ENCODE measurements at regions not wholly inside any gene's neighbourhood (a gene's known extent, or its start where the extent isn't known, plus 50 kb on each side); places are given as distances from the start of the nearest gene placed in this dataset.
A peak's percentile ranks its signal among the peaks of the same experiment; 100 is the strongest.

DNA sequence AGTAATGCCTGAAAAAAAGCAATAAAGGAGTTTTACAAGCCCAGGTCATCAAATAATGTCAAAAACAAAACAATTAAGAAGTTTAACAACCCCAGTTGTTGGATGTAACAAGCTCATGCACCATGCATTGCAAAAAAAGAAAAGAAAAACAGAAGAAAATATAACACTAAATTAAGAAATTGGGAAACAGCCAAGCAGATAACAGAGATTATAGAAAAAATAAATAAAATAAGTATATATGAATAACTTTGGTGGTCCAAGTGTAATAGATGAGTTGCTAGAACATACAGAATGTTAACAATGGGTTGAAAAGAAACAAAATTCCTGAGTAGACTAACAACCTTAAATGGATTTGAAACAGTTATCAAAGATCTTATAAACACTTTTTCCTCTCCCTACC lies 573.1 kb upstream of the SOX11 start:
- DNase-seq (ENCODE audit: low read depth) = no peak
- H3K4me3 ChIP-seq (ENCODE audit: low read depth, low read length) = no peak overlapping the region
- TF ChIP-seq, protein P1, sequence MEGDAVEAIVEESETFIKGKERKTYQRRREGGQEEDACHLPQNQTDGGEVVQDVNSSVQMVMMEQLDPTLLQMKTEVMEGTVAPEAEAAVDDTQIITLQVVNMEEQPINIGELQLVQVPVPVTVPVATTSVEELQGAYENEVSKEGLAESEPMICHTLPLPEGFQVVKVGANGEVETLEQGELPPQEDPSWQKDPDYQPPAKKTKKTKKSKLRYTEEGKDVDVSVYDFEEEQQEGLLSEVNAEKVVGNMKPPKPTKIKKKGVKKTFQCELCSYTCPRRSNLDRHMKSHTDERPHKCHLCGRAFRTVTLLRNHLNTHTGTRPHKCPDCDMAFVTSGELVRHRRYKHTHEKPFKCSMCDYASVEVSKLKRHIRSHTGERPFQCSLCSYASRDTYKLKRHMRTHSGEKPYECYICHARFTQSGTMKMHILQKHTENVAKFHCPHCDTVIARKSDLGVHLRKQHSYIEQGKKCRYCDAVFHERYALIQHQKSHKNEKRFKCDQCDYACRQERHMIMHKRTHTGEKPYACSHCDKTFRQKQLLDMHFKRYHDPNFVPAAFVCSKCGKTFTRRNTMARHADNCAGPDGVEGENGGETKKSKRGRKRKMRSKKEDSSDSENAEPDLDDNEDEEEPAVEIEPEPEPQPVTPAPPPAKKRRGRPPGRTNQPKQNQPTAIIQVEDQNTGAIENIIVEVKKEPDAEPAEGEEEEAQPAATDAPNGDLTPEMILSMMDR (conservative IDR thresholded peaks at IDR 0.05; ENCODE audit: low read depth, low read length) = no peak

DNA sequence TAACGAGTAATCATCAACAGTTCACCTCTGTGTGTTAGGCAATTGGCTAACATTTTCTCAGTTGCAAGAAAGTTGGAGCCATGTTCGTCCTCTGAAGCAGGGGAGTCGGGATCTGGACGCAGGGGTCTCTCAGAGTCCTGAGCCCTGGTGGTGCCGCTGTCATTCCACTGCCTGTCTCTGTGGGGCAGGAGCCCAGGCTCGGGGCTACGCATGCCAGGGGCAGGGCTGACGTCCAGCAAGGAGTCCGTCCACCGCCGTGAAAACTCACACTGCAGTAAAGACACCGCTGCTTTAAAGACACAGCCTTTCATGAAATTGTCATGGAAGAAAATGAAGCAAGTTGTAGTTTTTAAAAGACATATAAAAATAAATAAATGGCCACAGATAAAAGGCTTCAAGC lies 571.1 kb upstream of the SOX11 start:
- no peak overlapping the region for H3K4me3 ChIP-seq (ENCODE audit: low read depth, low read length)
- no peak for DNase-seq (ENCODE audit: low read depth)
- TF ChIP-seq, protein P1 (conservative IDR thresholded peaks at IDR 0.05; ENCODE audit: low read depth, low read length) = no peak

DNA sequence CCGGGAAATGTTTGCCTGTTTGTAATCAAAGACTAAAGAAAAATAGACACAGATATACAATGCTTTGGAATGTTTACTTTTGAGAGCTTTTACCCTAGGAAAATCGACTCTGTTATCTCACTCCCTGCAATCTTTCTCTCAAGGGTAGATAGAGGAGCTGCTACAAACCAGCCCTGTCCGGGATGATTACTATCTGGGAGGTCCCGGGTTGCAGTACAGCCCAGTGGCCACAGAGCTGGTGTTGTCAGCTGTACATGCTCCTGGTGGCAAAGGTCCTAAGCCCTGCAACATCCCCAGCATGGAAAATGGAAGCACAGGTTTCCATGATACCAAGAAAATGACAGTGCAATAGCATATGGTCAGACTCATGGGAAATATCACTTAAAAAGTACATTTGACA lies 570.5 kb upstream of the SOX11 start:
- DNase-seq (ENCODE audit: low read depth) = no peak
- TF ChIP-seq, protein P1 (conservative IDR thresholded peaks at IDR 0.05; ENCODE audit: low read depth, low read length) = peak; percentile 15

DNA sequence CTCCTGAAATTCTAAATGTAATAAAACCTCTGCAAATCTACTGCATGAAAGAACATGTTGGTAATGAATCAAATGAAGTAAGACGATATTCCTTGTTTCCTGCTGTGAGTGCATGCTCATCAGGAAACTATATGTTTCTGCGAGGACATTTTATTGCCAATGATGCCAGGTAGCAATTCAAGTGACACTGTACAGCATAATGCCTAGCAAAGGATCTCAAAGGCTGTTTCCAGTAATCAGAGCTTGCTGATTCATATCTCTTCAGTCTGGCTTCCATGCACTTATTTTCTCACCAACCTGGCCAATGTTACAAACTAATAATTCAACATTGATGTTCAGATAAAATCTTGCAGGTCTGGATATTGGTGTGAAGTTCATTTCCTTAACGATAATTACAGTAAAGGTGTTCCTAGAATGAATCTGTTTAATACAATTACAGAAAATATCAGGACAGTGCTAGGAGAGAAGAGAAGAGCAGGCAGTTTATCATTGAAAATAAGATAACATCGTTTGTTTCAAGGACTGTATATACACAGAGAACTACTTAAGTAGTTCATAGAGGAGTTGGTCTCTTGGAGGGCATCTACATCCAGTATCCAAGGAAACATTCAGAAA lies 568.5 kb upstream of the SOX11 start:
- no peak for DNase-seq (ENCODE audit: low read depth)
- TF ChIP-seq, protein P1 (conservative IDR thresholded peaks at IDR 0.05; ENCODE audit: low read depth, low read length) = no peak
- no peak overlapping the region for H3K4me3 ChIP-seq (ENCODE audit: low read depth, low read length)

More for the DNA sequence above, 570.5 kb upstream of the SOX11 start:
- H3K4me3 ChIP-seq (ENCODE audit: low read depth, low read length) = no peak overlapping the region

DNA sequence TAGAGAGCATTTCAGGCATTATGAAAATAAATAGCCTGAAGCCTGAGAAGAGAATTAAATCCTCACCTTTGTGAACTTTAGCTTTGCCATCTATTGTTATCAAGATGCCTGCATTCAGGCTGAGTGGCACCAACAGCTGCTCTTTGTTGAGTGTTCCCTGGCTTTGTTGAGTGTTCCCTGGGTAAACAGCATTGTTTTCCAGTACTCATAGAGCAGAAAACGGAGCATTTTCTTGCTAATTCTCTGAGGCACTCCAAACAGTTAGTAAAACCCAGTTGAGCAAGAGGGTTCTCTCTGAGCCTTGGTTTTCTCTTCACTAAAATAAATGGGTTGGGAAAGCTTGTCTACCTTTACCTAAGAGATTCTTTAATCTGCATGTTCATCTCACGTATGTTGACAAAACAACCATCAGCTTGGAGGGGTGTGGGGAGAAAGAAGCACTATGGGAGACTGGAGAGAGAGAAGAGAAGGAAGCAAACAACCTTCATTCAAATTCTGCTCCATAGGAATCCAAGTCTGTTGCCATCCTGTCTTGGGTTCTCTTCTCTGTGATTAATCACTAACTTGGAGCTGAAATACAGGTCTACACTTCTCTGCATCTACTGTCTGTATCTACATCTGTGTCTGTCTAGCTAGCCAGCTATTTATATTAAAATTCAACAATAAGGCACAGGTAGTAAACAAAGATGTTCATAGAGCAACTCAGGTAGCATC lies 567.0 kb upstream of the SOX11 start:
- TF ChIP-seq, protein P1 (conservative IDR thresholded peaks at IDR 0.05; ENCODE audit: low read depth, low read length) = no peak
- no peak overlapping the region for H3K4me3 ChIP-seq (ENCODE audit: low read depth, low read length)
- no peak for DNase-seq (ENCODE audit: low read depth)

DNA sequence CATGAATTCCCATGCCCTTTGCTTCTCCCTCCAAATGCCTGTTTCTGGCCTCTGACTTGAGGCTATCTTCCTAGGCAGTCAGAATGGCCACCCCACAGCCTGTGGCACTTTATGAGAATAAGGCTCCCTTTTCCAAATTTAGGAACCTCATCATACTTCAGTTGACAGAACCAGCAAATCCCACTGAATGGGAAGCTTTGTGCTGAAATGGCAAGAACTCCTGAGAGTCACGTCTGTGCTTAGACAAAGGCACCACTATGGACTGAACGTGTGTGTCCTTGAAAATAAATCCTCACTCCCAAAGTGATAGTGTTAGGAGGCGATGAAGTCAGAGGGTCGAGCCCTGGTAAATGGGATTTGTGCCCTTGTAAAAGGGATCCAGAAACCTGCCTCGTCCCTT lies 559.9 kb upstream of the SOX11 start:
- no peak for DNase-seq (ENCODE audit: low read depth)
- H3K4me3 ChIP-seq (ENCODE audit: low read depth, low read length) = no peak overlapping the region
- TF ChIP-seq, protein P1 (conservative IDR thresholded peaks at IDR 0.05; ENCODE audit: low read depth, low read length) = no peak

DNA sequence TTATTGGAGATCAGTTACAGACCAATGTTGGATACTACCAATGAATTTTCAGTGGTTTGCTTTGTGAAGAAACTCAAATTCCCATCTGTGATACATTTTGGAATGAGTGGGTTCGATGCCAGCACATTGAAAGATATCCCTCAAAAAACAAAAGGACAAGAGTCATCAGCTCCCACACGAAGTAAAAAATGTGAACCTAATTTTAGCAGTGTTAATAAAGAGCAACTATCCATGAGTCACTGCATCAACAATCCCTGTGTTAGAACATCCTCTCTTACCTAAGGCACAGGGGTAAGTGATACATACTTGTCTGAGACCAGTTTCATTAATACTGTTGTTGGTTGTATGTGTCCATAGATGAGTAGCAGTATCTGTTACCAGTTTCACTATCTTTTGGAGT lies 551.8 kb upstream of the SOX11 start:
- TF ChIP-seq, protein P1 (conservative IDR thresholded peaks at IDR 0.05; ENCODE audit: low read depth, low read length) = no peak

More for the DNA sequence above, 551.8 kb upstream of the SOX11 start:
- no peak overlapping the region for H3K4me3 ChIP-seq (ENCODE audit: low read depth, low read length)
- no peak for DNase-seq (ENCODE audit: low read depth)
